ENCODE measurements at regions not wholly inside any gene's neighbourhood (a gene's known extent, or its start where the extent isn't known, plus 50 kb on each side); places are given as distances from the start of the nearest gene placed in this dataset.
"Not testable (repeated sequence)": the region's sequence is repeated elsewhere in the genome, so short reads cannot be mapped to it uniquely, and the experiment has no call there.

DNA sequence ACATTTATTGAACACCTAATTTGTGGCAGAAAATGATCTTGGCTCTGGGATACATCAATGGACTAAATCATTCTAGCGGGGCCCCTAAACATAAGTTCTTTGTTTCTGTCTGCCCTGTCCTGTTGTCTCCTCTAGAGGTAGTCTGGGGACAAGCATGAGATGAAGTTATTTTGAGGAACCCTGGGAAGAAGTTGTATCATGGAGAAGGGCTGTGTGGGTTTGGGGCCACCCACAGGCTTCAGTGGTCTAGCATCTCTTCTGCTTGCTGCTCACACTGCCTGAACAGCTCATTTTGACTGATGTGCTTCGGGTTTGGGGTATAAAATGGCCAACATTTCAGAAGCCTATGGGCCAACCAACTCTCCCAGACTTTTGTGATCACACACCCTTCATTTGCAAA, 50.3 kb upstream of the OSBPL11 start:
- DNase-seq (ENCODE audit: low read depth): no peak

DNA sequence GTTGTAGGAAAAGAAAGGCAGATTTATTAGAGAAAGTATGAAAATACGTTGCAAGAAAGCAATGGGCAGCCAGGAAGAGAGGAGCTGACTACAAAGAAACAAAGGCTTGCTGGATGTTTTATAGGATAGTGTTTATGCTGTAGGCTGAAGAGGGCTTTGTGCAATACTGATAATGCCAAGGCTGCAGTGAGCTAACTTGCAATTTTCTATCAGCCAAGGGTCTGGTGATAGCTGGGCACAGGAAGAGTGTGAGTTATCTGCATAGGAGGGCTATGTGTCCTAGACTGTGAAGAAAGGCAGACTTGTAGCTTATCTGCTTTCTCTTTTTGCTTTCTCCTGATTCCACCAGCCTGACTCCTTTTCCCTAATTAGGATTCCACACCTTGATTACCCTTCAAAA, 51.3 kb upstream of the OSBPL11 start:
- no peak for DNase-seq (ENCODE audit: low read depth)

DNA sequence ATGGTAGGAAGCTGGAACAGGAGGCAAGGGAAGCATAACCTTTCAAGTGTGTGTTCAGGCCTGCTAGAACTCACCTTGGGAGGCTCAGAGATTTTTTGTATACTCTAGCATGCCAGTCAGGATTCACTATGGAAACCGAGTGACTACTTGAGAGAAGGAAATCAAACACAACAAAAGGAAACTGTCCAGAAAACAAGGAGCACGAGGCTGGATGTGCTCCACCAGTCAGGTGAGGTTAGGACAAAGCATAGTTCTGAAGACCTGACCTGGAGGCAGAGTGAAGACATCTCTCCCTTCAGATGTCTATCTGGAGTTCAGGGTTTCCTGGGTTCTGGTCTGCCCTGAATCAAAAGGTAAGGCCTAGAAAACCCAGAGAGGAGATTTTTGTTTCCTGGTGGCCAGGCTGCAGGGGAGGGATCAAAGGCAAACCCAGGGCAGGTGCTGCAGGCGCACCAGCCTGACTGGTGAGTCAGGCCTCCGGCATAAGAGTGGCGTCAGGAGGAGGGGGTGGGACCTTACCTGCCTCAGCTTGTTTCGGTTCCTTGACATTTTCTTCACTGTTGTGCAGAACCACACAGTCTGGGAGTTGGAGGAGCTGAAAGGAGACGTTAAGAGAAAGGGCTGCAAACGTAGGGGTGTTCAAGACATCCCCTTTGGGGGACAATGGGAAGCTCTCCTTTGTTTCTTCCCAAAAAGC, 52.2 kb upstream of the OSBPL11 start:
- no peak for DNase-seq (ENCODE audit: low read depth)

DNA sequence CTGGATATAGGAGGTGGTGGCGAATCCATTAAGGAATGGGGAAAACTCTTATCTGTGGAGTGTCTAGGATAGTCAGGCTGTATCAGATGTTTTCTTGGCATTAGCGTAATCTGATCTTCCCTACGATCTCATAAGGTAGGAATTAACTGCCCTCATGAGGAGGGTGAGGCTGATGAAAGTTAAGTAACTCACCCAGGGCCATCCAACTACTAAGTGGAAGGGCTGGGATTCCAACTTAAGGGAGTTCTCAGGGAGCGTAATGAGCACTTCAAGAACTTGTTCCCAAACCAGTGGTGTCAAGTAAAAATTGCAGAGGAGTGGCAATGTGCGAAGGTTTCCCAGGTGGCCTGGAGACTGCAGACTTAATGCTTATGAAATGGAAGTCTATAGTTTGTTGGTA, 55.9 kb upstream of the OSBPL11 start:
- DNase-seq (ENCODE audit: low read depth): peak; percentile 9

DNA sequence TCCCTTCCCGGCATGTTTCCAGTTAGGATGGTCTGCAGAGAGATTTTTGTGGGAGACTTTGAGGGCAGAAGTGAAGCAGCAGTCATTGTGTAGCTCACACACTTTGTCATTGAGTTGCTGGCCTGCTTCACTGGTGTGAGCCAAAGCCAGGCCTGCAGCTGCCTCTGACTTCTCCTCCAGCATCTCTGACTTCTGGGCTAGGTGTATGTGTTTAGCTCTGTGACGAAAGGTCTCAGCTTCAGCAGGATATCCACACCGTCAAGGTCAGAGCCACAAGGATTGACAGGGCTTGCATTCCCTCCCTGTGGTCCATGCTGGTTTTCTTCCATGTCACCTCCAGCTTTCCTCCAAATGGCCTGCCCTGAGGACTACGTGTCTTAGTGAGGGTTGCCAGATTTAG, 57.1 kb upstream of the OSBPL11 start:
- DNase-seq (ENCODE audit: low read depth): no peak

DNA sequence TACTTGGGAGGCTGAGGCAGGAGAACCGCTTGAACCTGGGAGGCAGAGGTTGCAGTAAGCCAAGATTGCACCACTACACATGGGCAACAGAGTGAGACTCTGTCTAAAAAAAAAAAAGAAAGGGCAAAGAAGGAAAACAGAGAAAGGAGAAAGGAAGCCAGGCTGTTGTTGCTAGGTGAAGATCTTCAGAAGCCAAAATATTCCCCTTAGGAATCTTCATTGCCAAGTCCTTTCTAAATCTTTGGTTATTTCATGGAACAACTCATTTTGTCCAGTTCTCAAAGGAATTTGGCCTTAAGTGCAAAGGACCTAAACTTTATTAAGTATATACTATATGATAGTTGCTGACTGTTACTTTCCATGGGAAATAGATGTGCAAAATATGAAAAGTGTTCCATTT, 59.2 kb upstream of the OSBPL11 start:
- no peak for DNase-seq (ENCODE audit: low read depth)

DNA sequence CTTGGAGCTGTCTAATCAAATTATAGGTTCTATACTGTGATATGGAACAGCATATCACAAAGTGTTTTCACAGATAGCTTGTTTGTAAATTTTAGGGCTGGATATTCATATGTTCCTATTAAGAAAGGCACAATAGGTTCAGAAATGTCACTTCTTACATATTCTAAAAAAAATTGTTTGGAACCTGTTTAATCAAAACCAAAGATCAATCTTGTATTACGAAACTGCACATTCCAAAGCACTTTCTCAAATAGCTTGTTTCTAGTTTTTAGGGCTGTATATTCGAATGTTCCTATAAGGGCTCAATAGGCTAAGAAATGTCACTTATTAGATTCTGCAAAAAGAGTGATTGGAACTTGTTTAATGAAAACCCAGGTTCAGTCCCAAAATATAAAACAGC, 67.4 kb upstream of the OSBPL11 start:
- DNase-seq (ENCODE audit: low read depth): no peak

DNA sequence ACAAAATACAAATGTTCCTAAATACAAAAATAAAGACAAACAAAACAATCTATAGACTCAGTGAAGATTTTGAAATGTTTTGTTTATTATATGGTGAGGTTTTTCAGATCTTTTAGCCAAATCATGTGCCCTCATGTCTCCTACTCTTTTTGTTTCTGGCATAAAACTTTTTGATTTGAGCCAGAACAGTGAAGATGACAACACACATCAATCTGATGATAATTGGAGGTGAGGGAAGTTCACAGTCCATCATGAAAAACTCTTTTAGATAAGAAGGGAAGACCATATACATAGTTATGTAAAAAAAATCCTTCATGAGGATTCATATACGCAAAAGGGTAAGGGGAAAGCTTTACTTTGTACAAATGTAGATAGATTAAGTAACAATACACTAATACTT, 75.1 kb upstream of the OSBPL11 start:
- DNase-seq (ENCODE audit: low read depth): no peak

DNA sequence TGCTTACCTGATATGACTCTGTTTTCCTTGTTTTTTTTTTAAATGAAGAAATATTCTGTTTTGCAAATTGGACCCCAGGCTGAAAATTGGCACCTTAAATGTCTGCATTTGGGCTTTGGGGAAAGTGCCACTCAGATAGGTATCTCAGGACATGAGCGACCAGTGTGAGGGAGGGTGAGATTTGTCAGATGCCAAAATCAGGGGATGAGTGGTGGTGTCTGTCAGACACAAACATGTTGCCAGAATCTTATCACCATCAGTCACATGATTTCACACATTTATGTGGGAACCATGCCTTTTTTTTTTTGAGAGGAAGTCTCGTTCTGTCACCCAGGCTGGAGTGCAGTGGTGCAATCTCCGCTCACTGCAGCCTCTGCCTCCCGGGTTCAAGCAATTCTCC, 75.6 kb upstream of the OSBPL11 start:
- DNase-seq (ENCODE audit: low read depth): no peak

DNA sequence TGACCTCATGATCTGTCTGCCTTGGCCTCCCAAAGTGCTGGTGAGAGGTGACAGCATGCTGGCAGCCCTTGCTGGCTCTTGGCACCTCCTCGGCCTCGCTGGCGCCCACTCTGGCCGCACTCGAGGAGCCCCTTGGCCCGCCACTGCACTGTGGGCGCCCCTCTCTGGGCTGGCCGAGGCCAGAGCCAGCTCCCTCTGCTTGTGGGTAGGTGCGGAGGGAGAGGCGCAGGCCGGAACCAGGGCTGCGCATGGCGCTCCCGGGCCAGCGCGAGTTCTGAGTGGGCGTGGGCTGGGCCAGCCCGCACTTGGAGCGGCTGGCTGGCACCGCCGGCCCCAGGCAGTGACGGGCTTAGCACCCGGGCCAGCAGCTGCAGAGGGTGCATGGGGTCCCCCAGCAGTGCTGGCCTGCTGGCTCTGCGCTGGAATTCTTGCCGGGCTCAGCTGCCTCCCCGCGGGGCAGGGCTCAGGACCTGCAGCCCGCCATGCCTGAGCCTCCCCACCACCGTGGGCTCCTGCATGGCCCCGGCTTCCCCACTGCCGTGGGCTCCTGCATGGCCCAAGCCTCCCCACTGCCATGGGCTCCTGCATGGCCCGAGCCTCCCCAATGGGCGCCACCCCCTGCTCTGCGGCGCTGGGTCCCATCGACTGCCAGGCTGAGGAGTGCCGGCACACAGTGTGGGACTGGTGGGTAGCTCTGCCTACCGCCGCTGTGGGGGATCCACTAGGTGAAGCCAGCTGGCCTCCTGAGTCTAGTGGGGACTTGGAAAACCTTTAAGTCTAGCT, 76.4 kb upstream of the OSBPL11 start:
- no peak for DNase-seq (ENCODE audit: low read depth)

DNA sequence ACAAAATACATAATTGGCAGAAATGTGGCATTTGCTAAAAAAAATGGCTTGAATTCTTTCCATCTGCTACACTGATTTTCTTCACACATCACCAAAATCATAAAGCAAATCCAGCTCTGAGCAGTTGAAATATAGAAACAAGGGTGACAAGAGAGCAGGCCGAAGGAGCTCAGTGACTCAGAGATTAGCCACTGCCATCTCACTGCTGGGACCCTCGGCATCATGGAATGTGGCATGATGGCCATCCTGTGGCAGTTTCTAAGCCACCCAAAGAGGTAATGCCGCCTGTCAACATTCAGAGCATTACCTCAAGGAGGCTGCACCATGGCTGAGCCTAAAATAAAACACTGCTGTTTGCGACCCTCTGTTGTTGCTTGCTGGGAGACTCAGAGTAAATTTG, 80.5 kb upstream of the OSBPL11 start:
- no peak for DNase-seq (ENCODE audit: low read depth)

DNA sequence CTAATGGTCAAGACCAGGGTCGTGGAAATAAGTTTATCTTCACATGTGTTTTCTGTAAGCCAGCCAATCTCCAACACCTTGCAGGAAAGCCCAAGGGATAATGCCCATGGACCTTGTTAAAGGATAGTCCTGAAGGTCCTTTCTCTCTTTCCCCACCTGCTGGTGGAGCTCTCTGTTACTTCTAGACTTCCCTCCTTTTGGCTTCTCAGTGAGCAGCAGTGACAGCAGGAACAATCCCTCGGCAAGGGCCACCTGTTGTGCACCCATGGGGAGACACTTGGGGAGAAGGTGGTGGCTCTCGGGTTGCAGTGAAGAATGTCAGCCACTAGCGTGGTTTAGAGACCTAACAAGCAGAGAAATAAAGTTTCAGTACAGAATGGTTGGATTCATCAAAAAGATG, 84.0 kb upstream of the OSBPL11 start:
- DNase-seq (ENCODE audit: low read depth): no peak

DNA sequence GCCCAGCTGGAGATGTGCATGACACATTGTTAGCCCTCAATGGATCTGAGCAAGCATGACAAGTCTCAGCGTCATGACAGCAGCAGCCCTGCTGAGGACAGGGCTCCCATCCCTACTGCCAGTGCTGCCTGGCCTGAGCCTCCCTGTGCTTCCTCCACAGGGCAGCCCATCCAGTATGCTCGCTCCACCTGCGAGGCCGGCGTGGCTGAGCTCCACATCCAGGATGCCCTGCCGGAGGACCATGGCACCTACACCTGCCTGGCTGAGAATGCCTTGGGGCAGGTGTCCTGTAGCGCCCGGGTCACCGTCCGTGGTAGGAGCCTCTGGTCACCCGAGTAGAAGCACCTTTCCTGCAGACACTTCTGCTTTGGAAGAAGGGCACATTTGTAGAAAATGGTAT, 85.8 kb upstream of the OSBPL11 start:
- DNase-seq (ENCODE audit: low read depth): no peak

DNA sequence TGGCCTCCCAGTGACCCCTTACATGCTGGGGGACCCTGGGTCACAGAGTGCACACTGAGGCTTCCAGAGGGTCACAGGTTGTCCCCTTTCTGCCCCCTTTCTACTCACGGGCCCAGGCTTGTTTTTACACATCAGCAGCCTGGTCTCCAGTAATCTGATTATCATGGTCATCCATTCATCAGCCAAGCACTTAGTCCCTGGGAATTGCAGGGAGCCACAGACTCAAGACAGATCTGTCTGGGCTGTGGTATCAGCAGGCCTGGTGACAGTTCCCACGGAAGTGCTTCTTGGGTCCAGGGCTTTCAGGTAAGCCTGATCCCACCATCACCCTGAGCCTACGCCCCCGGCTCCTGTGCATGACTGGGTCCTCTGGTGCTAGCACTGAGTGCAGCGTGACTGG, 86.6 kb upstream of the OSBPL11 start:
- DNase-seq (ENCODE audit: low read depth): not testable (repeated sequence)

DNA sequence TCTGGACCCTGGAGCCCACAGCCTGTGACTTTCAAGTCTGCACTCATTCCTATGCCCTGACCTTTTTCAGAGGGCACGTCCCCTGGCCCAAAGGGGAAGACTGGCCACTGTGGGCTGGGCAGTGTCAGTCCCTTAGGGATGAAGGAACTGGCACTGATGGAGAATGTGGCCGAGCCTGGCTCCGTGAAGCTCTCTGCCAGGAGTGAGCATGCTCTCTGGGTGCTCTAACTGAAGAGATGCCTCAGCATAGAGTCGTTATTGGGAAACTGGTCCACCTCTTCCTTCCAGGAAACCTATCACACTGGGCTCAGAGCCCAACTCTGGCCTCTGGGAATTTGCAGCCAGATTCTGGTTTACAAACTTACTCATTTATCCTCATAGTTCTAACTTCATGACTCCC, 87.3 kb upstream of the OSBPL11 start:
- DNase-seq (ENCODE audit: low read depth): peak; percentile 23

DNA sequence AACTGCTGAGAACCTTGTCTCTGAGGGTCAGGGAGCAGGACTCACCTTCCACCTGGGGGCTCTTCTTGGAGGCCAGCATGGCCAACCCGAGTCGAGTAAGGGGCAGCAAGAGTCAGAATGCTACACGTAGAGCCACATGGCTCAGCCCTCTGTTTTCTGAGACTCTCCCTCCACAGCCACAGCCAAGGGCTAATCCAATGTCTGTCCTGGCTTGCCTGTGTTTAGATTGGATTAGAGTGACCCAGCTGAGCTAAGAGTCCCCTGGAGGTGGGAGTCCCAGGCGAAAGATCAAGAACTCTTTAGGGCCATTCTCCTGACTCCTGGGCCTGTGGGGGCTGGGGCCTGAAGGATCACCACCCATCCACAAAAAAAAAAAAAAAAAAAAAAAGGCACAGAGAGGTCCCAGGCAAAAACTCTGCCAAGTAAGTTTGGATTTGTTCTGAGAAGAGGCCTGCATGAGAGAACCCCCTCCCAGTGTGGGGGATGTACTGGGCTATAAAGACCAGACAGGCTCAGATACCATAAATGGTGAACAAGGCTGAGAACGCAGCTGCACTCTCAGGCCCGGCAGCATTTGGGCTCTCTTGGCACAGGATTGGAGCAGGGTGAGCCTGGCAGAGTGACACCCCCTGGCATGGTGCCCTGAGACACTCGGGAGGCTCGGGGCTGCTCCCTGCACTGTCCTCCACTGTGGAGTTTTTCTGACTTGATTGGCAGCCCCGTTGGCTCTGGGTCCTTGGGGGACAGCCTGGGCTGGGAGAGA, 88.0 kb upstream of the OSBPL11 start:
- DNase-seq (ENCODE audit: low read depth): no peak

DNA sequence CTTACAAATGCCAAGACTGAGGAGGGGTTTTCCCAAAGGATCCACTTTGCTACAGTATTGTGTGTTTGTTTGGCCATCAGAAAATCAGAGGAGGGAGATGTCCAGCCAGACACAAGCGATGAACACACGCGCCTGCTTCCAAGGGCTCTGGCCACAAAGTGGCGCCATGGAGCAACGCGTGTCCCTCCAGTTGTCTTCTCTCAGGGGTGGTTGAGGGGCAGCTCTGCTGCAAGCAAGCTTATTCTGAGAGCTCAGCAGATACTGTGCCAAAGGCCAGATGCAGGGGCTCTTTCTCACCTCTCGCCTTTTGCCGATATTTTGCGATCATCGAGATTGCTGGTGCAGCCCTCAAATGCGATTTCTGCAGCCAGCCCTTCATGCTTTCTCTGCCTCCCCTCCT, 88.9 kb upstream of the OSBPL11 start:
- peak; percentile 14 for DNase-seq (ENCODE audit: low read depth)

DNA sequence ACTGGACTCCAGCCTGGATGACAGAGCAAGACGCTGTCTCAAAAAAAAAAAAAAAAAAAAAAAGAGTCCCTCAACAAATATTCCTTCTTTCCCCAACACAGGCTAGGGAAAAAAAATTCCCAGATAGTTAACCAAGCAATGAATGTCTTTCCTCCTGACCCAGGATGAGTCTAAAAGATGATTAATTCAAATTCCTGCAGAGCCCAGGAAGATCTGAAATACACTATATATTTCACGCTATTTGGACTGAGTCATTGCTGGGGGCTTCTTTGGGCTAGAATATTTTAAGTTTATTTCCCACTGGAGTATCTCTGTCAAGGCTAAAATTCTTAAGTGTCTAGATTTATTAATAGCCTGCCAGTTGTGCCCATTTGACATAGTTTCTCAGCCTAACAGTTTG, 90.4 kb upstream of the OSBPL11 start:
- DNase-seq (ENCODE audit: low read depth): not testable (repeated sequence)

DNA sequence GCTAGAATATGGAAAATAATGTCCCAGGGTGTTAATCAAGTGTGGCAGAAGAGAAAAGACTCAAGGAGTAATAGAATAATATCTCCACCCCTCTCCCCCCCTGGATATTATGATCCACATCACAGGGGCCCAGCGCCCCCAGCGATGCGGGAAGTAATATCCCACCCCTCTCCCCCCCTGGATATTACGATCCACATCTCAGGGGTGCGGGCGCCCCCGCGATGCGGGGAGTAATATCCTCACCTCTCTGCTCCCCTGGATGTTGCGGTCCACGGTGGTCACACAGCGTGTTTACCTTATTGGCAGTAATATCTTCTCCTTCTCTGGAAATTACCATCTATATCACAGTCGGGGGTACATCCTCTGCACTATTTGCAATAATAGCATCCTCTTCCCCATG, 97.1 kb upstream of the OSBPL11 start:
- no peak for DNase-seq (ENCODE audit: low read depth)

DNA sequence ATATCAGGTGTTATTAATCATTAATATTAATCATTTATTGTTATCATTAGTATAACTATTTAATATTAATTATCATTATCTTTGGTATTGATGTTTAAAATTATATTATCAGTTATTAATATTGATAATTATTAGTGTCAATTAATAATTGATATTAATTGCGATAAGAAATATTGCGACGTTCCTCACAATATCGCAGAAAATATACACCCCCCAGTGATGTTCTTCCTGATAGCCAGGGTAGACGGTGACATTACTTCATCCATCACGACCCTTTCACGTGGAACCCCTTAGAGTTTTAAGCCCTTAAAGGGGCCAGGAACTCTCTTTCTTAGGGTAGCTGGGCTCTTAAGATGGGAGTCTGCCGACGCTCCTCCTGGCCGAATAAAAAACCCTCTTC, 98.6 kb upstream of the OSBPL11 start:
- DNase-seq (ENCODE audit: low read depth): no peak

DNA sequence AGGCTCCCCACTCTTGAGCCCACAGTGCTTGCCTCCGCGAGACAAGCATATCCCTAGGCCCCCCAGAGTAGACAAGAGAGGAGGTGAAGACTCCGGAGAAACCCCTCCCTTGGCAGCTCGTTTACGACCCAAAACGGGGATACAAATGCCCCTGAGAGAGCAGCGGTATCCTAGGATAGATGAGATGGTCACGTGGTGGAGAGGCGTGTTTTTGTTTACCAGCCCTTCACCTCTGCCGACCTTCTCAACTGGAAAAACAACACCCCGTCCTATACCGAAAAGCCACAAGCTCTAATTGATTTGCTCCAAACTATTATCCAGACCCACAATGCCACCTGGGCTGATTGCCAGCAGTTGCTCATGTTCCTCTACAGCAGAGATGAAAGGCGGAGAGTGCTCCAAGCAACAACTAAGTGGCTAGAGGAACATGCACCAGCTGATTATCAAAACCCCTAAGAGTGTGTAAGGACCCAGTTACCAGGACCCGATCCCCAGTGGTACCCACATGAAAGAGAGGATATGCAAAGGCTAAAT, 99.5 kb upstream of the OSBPL11 start:
- DNase-seq (ENCODE audit: low read depth): no peak

DNA sequence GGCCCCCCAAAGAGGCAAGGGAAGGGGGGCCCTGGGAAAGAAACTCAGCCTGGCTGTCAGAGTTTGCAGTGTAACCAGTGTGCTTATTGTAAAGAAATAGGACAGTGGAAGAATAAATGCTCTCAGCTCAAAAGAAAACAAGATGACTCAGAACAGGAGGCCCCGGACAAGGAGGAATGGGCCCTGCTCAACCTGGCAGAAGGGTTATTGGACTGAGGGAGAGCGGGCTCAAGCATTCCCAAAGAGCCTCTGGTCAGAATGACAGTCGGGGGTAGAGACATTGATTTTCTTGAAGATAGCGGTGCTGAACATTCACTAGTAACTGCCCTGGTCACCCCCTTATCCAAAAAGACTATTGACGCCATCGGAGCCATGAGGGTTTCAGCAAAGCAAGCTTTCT, 100.4 kb upstream of the OSBPL11 start:
- no peak for DNase-seq (ENCODE audit: low read depth)

DNA sequence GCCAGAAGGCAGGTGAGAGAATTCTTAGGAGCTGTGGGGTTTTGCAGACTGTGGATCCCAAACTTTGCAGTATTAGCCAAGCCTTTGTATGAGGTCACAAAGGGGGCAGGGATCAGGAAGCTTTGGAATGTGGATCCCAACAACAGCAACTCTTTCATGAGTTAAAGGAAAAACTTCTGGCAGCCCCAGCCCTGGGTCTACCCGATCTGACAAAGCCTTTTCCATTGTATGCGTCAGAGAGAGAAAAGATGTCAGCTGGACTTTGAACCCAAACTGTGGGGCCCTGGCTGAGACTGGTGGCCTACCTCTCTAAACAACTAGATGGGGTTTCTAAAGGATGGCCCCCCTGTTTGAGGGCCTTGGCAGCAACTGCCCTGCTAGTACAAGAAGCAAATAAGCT, 101.8 kb upstream of the OSBPL11 start:
- not testable (repeated sequence) for DNase-seq (ENCODE audit: low read depth)
